T-helper 2 cell (primary cell): ENCODE measurements at regions not wholly inside any gene's neighbourhood (a gene's known extent, or its start where the extent isn't known, plus 50 kb on each side); places are given as distances from the start of the nearest gene placed in this dataset.
"Not testable (repeated sequence)": the region's sequence is repeated elsewhere in the genome, so short reads cannot be mapped to it uniquely, and the experiment has no call there.

Experiments
- DNase-seq, 5 experiments: peaks; one replicate each; pipeline versions ENCODE4 v3.0.0 to v3.0.0-alpha.2; 2012 to 2022

GRCh38 chr14:105908481-105908911 lies 382.1 kb downstream of the TMEM121 start:
- no peak for DNase-seq

- no peak for DNase-seq
Observed at GRCh38 chr14:105909046-105909827, 382.9 kb downstream of the TMEM121 start.

- DNase-seq = not testable (repeated sequence)
Observed at GRCh38 chr14:105909828-105910120, 383.4 kb downstream of the TMEM121 start.

GRCh38 chr14:105910426-105910825 lies 384.0 kb downstream of the TMEM121 start:
- DNase-seq = no peak

- no peak for DNase-seq
Observed at GRCh38 chr14:105911006-105911847, 384.8 kb downstream of the TMEM121 start.

- not testable (repeated sequence) for DNase-seq
Observed at GRCh38 chr14:105911848-105912292, 385.5 kb downstream of the TMEM121 start.

GRCh38 chr14:105912641-105913180 lies 386.3 kb downstream of the TMEM121 start:
- no peak for DNase-seq

- no peak for DNase-seq
Observed at GRCh38 chr14:105913221-105913620, 386.8 kb downstream of the TMEM121 start.

GRCh38 chr14:105913861-105914260 lies 387.5 kb downstream of the TMEM121 start:
- no peak for DNase-seq

- not testable (repeated sequence) for DNase-seq
Observed at GRCh38 chr14:105914281-105914680, 387.9 kb downstream of the TMEM121 start.

GRCh38 chr14:105914738-105915385 lies 388.5 kb downstream of the TMEM121 start:
- no peak for DNase-seq

- DNase-seq = not testable (repeated sequence)
Observed at GRCh38 chr14:105915546-105915945, 389.2 kb downstream of the TMEM121 start.

- not testable (repeated sequence) for DNase-seq
Observed at GRCh38 chr14:105917136-105917932, 391.0 kb downstream of the TMEM121 start.

- DNase-seq = no peak
Observed at GRCh38 chr14:105917933-105918436, 391.6 kb downstream of the TMEM121 start.

- no peak for DNase-seq
Observed at GRCh38 chr14:105918496-105919262, 392.3 kb downstream of the TMEM121 start.

GRCh38 chr14:105919458-105920150 lies 393.2 kb downstream of the TMEM121 start:
- no peak for DNase-seq

- DNase-seq = not testable (repeated sequence)
Observed at GRCh38 chr14:105920151-105920700, 393.8 kb downstream of the TMEM121 start.

GRCh38 chr14:105920803-105921755 lies 394.7 kb downstream of the TMEM121 start:
- DNase-seq = not testable (repeated sequence)

- DNase-seq = not testable (repeated sequence)
Observed at GRCh38 chr14:105921781-105922180, 395.4 kb downstream of the TMEM121 start.
